GM12875 (cell line): ENCODE measurements at regions not wholly inside any gene's neighbourhood (a gene's known extent, or its start where the extent isn't known, plus 50 kb on each side); places are given as distances from the start of the nearest gene placed in this dataset.
A peak's percentile ranks its signal among the peaks of the same experiment; 100 is the strongest.
"Not testable (repeated sequence)": the region's sequence is repeated elsewhere in the genome, so short reads cannot be mapped to it uniquely, and the experiment has no call there.

ENCODE experiments used
- H3K4me3 ChIP-seq: one replicate; pipeline ENCODE4 v1.5.1; 2011; ENCODE audit warnings: low read depth, low read length, control low read depth
- CTCF ChIP-seq: IDR thresholded peaks from 2 replicates; pipeline ENCODE4 v1.5.1; 2011; ENCODE audit warnings: low read depth, mild to moderate bottlenecking, control low read depth, inconsistent platforms, low read length, moderate library complexity, borderline replicate concordance; ENCODE audit not compliant: insufficient read depth

- TF ChIP-seq CTCF, result no peak
- H3K4me3 ChIP-seq, result no peak overlapping the region
Observed at GRCh38 chr16:29124828-29125227, 140.0 kb downstream of the LAT start.

- H3K4me3 ChIP-seq, result not testable (repeated sequence)
Observed at GRCh38 chr16:29124162-29124561, 139.3 kb downstream of the LAT start.

GRCh38 chr16:29120680-29121079, 135.8 kb downstream of the LAT start:
- H3K4me3 ChIP-seq, result not testable (repeated sequence)

- H3K4me3 ChIP-seq, result not testable (repeated sequence)
Observed at GRCh38 chr16:29118301-29118957, 133.6 kb downstream of the LAT start.

- no peak overlapping the region for H3K4me3 ChIP-seq
- TF ChIP-seq CTCF, result no peak
Observed at GRCh38 chr16:29117631-29118030, 132.8 kb downstream of the LAT start.

GRCh38 chr16:29116980-29117379, 132.1 kb downstream of the LAT start:
- TF ChIP-seq CTCF, result no peak
- H3K4me3 ChIP-seq, result no peak overlapping the region

GRCh38 chr16:29116207-29116606, 131.4 kb downstream of the LAT start:
- H3K4me3 ChIP-seq, result not testable (repeated sequence)

- not testable (repeated sequence) for H3K4me3 ChIP-seq
Observed at GRCh38 chr16:29115802-29116141, 130.9 kb downstream of the LAT start.

- not testable (repeated sequence) for H3K4me3 ChIP-seq
- peak; percentile 57 for TF ChIP-seq CTCF
Observed at GRCh38 chr16:29114989-29115801, 130.3 kb downstream of the LAT start.

- no peak for TF ChIP-seq CTCF
- no peak overlapping the region for H3K4me3 ChIP-seq
Observed at GRCh38 chr16:29114574-29114973, 129.7 kb downstream of the LAT start.

GRCh38 chr16:29113446-29113845, 128.6 kb downstream of the LAT start:
- not testable (repeated sequence) for H3K4me3 ChIP-seq
